HEK293 (cell line): ENCODE measurements at regions not wholly inside any gene's neighbourhood (a gene's known extent, or its start where the extent isn't known, plus 50 kb on each side); places are given as distances from the start of the nearest gene placed in this dataset.

Source experiments
- CTCF ChIA-PET: fragments of 350-600 bp; formaldehyde crosslinking; extraction: SDS; loops from one replicate; lab custom pipeline; 2021; ENCODE audit warnings: antibody characterized with exemption; lab: Yijun Ruan, JAX
- POLR2A ChIA-PET: fragments of 300-600 bp; formaldehyde crosslinking; extraction: SDS; loops from one replicate; lab custom pipeline; 2020; ENCODE audit warnings: antibody characterized with exemption, inconsistent platforms; lab: Yijun Ruan, JAX
- H3K27ac ChIP-seq: fragments of 200-500 bp; sonication (Bioruptor generic); 2 replicates; pipeline ENCODE4 v1.5.1; 2014; ENCODE audit warnings: low read depth, low read length, control low read depth, inconsistent platforms; ENCODE audit errors: extremely low read depth
- H3K36me3 ChIP-seq, 2 experiments: fragments of 200-500 bp in 1 of 2; sonication (Bioruptor generic) in 1 of 2; 1 replicate in 1 of 2; 2 replicates in 1 of 2; pipeline ENCODE4 v1.5.1; 2014 to 2017; ENCODE audit warnings: inconsistent platforms in 2 of 2, low read length in 2 of 2; ENCODE audit not compliant: control insufficient read depth in 2 of 2, insufficient read depth in 1 of 2
- H3K4me1 ChIP-seq: fragments of 200-500 bp; sonication (Bioruptor generic); 2 replicates; pipeline ENCODE4 v1.5.1; 2014; ENCODE audit warnings: mild to moderate bottlenecking, low read length, inconsistent platforms; ENCODE audit not compliant: control insufficient read depth, insufficient read depth
- H3K4me3 ChIP-seq: 2 replicates; pipeline ENCODE4 v1.5.1; 2011; ENCODE audit warnings: low read depth, mild to moderate bottlenecking, control low read depth, low read length, moderate library complexity
- H3K9me3 ChIP-seq: fragments of 200-500 bp; sonication (Bioruptor generic); 2 replicates; pipeline ENCODE4 v1.5.1; 2014; ENCODE audit warnings: low read depth, low read length, inconsistent platforms; ENCODE audit not compliant: control insufficient read depth, insufficient read depth
- OSR2 ChIP-seq: fragments of 450-650 bp; formaldehyde crosslinking; IDR thresholded peaks from 2 replicates; pipeline ENCODE4 v1.5.1; 2016; ENCODE audit warnings: missing biosample characterization, missing genetic modification characterization
- SETDB1 ChIP-seq: IDR thresholded peaks from one replicate; pipeline ENCODE4 v1.6.1; 2017; ENCODE audit warnings: mild to moderate bottlenecking, low read length, moderate library complexity, mixed read lengths; ENCODE audit not compliant: insufficient read length
- SP2 ChIP-seq: fragments of 450-650 bp; formaldehyde crosslinking; IDR thresholded peaks from 2 replicates; pipeline ENCODE4 v1.5.1; 2016; ENCODE audit warnings: missing biosample characterization, missing genetic modification characterization
- ZBTB1 ChIP-seq: fragments of 450-650 bp; formaldehyde crosslinking; IDR thresholded peaks from 2 replicates; pipeline ENCODE4 v1.5.1; 2016; ENCODE audit warnings: missing biosample characterization, missing genetic modification characterization
- ZFP3 ChIP-seq: fragments of 450-650 bp; formaldehyde crosslinking; IDR thresholded peaks from 2 replicates; pipeline ENCODE4 v1.5.1; 2016; ENCODE audit warnings: low read depth, missing biosample characterization, missing genetic modification characterization
- ZNF24 ChIP-seq: fragments of 450-650 bp; formaldehyde crosslinking; IDR thresholded peaks from 2 replicates; pipeline ENCODE4 v1.5.1; 2016; ENCODE audit warnings: missing biosample characterization, missing genetic modification characterization
- ZNF335 ChIP-seq: fragments of 450-650 bp; formaldehyde crosslinking; conservative IDR thresholded peaks from 2 replicates; pipeline ENCODE4 v1.5.1; 2016; ENCODE audit warnings: missing biosample characterization, missing genetic modification characterization
- ZNF366 ChIP-seq: fragments of 450-650 bp; formaldehyde crosslinking; conservative IDR thresholded peaks from 2 replicates; pipeline ENCODE4 v1.5.1; 2016; ENCODE audit warnings: missing biosample characterization, missing genetic modification characterization
- ZNF514 ChIP-seq: fragments of 450-650 bp; formaldehyde crosslinking; IDR thresholded peaks from 2 replicates; pipeline ENCODE4 v1.5.1; 2016; ENCODE audit warnings: missing biosample characterization, missing genetic modification characterization
- ZNF571 ChIP-seq: fragments of 450-650 bp; formaldehyde crosslinking; IDR thresholded peaks from 2 replicates; pipeline ENCODE4 v1.5.0; 2017; ENCODE audit warnings: missing biosample characterization, missing genetic modification characterization
- ZNF621 ChIP-seq: fragments of 450-650 bp; formaldehyde crosslinking; IDR thresholded peaks from 2 replicates; pipeline ENCODE4 v1.5.1; 2017; ENCODE audit warnings: missing biosample characterization, missing genetic modification characterization
- ZNF654 ChIP-seq: fragments of 450-650 bp; formaldehyde crosslinking; IDR thresholded peaks from 2 replicates; pipeline ENCODE4 v1.5.1; 2016; ENCODE audit warnings: low read depth, missing biosample characterization, missing genetic modification characterization
- ZNF768 ChIP-seq: fragments of 450-650 bp; formaldehyde crosslinking; IDR thresholded peaks from 2 replicates; pipeline ENCODE4 v1.5.1; 2018; ENCODE audit warnings: missing biosample characterization, mild to moderate bottlenecking, missing genetic modification characterization
- ZNF777 ChIP-seq: fragments of 450-650 bp; formaldehyde crosslinking; IDR thresholded peaks from 2 replicates; pipeline ENCODE4 v1.5.1; 2017; ENCODE audit warnings: missing biosample characterization, missing genetic modification characterization, borderline replicate concordance
- ZNF792 ChIP-seq: fragments of 450-650 bp; formaldehyde crosslinking; IDR thresholded peaks from 2 replicates; pipeline ENCODE4 v1.5.1; 2016; ENCODE audit warnings: missing biosample characterization, missing genetic modification characterization
- TF ChIP-seq, protein P1 (sequence below): fragments of 450-650 bp; formaldehyde crosslinking; IDR thresholded peaks from 2 replicates; pipeline ENCODE4 v1.5.1; 2017; ENCODE audit warnings: missing biosample characterization, missing genetic modification characterization
- TF ChIP-seq, protein P2 (sequence below): fragments of 450-650 bp; formaldehyde crosslinking; IDR thresholded peaks from 2 replicates; pipeline ENCODE4 v1.5.0; 2017; ENCODE audit warnings: missing biosample characterization, missing genetic modification characterization, borderline replicate concordance
- TF ChIP-seq, protein P3 (sequence below): fragments of 450-650 bp; IDR thresholded peaks from 2 replicates; pipeline ENCODE4 v1.5.1; 2018; ENCODE audit warnings: missing biosample characterization, missing genetic modification characterization
- TF ChIP-seq, protein P4 (sequence below): fragments of 450-650 bp; formaldehyde crosslinking; IDR thresholded peaks from 2 replicates; pipeline ENCODE4 v1.5.1; 2016; ENCODE audit warnings: missing biosample characterization, missing genetic modification characterization
- TF ChIP-seq, protein P5 (sequence below): fragments of 450-650 bp; formaldehyde crosslinking; optimal IDR thresholded peaks from 2 replicates; pipeline ENCODE3; 2016; ENCODE audit warnings: missing biosample characterization, mild to moderate bottlenecking, missing genetic modification characterization
- TF ChIP-seq, protein P6 (sequence below): fragments of 450-650 bp; formaldehyde crosslinking; IDR thresholded peaks from 2 replicates; pipeline ENCODE4 v1.5.1; 2016; ENCODE audit warnings: missing biosample characterization, missing genetic modification characterization
- TF ChIP-seq, protein P7 (sequence below): fragments of 450-650 bp; formaldehyde crosslinking; IDR thresholded peaks from 2 replicates; pipeline ENCODE4 v1.5.1; 2016; ENCODE audit warnings: missing biosample characterization, missing genetic modification characterization

DNA sequence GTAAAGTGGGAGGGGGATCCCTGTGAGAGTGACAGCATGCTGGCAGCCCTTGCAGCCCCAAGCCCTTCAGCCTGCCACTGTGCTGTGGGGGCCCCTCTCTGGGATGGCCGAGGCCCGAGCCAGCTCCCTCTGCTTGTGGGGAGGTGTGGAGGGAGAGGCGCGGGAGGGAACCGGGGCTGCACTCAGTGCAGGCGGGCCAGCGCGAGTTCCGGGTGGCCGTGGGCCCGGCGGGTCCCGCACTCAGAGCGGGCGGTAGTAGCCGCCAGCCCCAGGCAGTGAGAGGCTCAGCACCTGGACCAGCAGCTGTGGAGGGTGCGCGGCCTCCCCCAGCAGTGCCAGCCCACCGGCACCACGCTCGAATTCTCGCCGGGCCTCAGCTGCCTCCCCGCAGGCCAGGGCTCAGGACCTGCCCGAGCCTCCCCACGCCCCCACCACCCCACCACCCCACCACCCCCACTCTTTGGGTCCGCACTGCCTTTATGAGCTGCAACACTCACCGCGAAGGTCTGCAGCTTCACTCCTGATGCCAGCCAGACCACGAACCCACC is 208.1 kb downstream of the CDH19 start (continued):
- TF ChIP-seq, protein P1, sequence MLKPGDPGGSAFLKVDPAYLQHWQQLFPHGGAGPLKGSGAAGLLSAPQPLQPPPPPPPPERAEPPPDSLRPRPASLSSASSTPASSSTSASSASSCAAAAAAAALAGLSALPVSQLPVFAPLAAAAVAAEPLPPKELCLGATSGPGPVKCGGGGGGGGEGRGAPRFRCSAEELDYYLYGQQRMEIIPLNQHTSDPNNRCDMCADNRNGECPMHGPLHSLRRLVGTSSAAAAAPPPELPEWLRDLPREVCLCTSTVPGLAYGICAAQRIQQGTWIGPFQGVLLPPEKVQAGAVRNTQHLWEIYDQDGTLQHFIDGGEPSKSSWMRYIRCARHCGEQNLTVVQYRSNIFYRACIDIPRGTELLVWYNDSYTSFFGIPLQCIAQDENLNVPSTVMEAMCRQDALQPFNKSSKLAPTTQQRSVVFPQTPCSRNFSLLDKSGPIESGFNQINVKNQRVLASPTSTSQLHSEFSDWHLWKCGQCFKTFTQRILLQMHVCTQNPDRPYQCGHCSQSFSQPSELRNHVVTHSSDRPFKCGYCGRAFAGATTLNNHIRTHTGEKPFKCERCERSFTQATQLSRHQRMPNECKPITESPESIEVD (tag by site-specific recombination), result no peak
- TF ChIP-seq ZNF654 (tag by site-specific recombination) (no peak), ZBTB1 (tag by site-specific recombination) (no peak), ZNF777 (no peak), ZNF571 (tag by site-specific recombination) (no peak), ZNF366 (no peak), ZNF514 (no peak), SP2 (tag by site-specific recombination) (no peak), SETDB1 (no peak)
- TF ChIP-seq, protein P2, sequence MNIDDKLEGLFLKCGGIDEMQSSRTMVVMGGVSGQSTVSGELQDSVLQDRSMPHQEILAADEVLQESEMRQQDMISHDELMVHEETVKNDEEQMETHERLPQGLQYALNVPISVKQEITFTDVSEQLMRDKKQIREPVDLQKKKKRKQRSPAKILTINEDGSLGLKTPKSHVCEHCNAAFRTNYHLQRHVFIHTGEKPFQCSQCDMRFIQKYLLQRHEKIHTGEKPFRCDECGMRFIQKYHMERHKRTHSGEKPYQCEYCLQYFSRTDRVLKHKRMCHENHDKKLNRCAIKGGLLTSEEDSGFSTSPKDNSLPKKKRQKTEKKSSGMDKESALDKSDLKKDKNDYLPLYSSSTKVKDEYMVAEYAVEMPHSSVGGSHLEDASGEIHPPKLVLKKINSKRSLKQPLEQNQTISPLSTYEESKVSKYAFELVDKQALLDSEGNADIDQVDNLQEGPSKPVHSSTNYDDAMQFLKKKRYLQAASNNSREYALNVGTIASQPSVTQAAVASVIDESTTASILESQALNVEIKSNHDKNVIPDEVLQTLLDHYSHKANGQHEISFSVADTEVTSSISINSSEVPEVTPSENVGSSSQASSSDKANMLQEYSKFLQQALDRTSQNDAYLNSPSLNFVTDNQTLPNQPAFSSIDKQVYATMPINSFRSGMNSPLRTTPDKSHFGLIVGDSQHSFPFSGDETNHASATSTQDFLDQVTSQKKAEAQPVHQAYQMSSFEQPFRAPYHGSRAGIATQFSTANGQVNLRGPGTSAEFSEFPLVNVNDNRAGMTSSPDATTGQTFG, result no peak

DNA sequence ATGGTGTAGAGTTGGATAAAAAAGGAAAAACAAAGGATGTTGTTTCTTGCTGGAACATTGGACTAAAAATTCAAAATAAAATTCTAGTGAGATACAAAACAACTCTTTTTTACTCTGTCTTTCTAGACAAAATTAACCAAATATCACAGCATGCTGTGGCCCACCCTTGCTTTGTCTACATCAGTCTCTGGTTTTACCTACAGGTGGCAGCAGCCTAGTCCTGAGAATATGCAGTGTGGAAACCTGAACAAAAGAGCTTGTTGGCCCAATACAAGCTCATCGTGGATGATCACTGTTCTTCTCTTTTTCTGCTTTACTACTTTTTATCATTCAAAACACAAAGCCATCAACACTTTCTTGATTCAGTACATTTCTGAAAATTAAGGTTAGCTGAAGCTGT is 210.4 kb downstream of the CDH19 start:
- POLR2A ChIA-PET, result no interaction called here
- no peak for TF ChIP-seq ZNF792
- TF ChIP-seq OSR2 (tag by site-specific recombination), result no peak
- Histone ChIP-seq H3K36me3 (no peaks in the 10 kb centered on the region), H3K4me1 (no peaks in the 10 kb centered on the region), H3K27ac (no peak overlapping the region), H3K9me3 (no peaks in the 10 kb centered on the region), H3K4me3 (no peak overlapping the region)
- CTCF ChIA-PET, result no interaction called here

DNA sequence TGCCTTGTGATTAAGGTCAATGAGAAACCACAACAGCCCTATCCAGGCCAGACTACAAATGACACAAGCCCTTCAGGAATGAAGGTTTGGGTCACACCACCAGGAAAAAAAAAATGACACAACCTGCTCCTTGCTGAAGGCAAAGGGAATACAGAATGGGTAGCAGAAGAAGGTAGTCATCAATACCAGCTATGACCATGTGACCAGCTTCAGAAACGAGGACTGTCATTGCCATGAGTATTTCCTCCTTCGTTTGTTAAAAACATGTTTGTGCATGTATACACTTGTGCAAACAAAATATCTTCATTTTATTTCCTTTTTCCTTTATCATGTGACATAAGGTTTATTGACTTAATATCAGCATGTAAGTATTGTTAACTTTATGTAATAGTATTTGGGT is 226.6 kb downstream of the CDH19 start:
- CTCF ChIA-PET, result no interaction called here
- H3K9me3 ChIP-seq, result no peaks in the 10 kb centered on the region
- H3K4me3 ChIP-seq, result no peak overlapping the region
- no peak overlapping the region for H3K27ac ChIP-seq
- H3K4me1 ChIP-seq, result no peaks in the 10 kb centered on the region
- no peaks in the 10 kb centered on the region for H3K36me3 ChIP-seq
- POLR2A ChIA-PET, result no interaction called here
- TF ChIP-seq, protein P3, sequence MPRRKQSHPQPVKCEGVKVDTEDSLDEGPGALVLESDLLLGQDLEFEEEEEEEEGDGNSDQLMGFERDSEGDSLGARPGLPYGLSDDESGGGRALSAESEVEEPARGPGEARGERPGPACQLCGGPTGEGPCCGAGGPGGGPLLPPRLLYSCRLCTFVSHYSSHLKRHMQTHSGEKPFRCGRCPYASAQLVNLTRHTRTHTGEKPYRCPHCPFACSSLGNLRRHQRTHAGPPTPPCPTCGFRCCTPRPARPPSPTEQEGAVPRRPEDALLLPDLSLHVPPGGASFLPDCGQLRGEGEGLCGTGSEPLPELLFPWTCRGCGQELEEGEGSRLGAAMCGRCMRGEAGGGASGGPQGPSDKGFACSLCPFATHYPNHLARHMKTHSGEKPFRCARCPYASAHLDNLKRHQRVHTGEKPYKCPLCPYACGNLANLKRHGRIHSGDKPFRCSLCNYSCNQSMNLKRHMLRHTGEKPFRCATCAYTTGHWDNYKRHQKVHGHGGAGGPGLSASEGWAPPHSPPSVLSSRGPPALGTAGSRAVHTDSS, result no peak
- TF ChIP-seq, protein P4, sequence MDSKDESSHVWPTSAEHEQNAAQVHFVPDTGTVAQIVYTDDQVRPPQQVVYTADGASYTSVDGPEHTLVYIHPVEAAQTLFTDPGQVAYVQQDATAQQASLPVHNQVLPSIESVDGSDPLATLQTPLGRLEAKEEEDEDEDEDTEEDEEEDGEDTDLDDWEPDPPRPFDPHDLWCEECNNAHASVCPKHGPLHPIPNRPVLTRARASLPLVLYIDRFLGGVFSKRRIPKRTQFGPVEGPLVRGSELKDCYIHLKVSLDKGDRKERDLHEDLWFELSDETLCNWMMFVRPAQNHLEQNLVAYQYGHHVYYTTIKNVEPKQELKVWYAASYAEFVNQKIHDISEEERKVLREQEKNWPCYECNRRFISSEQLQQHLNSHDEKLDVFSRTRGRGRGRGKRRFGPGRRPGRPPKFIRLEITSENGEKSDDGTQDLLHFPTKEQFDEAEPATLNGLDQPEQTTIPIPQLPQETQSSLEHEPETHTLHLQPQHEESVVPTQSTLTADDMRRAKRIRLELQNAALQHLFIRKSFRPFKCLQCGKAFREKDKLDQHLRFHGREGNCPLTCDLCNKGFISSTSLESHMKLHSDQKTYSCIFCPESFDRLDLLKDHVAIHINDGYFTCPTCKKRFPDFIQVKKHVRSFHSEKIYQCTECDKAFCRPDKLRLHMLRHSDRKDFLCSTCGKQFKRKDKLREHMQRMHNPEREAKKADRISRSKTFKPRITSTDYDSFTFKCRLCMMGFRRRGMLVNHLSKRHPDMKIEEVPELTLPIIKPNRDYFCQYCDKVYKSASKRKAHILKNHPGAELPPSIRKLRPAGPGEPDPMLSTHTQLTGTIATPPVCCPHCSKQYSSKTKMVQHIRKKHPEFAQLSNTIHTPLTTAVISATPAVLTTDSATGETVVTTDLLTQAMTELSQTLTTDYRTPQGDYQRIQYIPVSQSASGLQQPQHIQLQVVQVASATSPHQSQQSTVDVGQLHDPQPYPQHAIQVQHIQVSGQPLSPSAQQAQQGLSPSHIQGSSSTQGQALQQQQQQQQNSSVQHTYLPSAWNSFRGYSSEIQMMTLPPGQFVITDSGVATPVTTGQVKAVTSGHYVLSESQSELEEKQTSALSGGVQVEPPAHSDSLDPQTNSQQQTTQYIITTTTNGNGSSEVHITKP (tag by site-specific recombination), result no peak
- TF ChIP-seq ZNF24 (tag by site-specific recombination) (no peak), ZNF768 (no peak), ZNF621 (tag by site-specific recombination) (no peak), ZNF571 (tag by site-specific recombination) (no peak), ZNF335 (tag by site-specific recombination) (no peak), ZFP3 (tag by site-specific recombination) (no peak)
- TF ChIP-seq, protein P5, sequence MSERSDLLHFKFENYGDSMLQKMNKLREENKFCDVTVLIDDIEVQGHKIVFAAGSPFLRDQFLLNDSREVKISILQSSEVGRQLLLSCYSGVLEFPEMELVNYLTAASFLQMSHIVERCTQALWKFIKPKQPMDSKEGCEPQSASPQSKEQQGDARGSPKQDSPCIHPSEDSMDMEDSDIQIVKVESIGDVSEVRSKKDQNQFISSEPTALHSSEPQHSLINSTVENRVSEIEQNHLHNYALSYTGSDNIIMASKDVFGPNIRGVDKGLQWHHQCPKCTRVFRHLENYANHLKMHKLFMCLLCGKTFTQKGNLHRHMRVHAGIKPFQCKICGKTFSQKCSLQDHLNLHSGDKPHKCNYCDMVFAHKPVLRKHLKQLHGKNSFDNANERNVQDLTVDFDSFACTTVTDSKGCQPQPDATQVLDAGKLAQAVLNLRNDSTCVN (tag by site-specific recombination), result no peak
- TF ChIP-seq, protein P6, sequence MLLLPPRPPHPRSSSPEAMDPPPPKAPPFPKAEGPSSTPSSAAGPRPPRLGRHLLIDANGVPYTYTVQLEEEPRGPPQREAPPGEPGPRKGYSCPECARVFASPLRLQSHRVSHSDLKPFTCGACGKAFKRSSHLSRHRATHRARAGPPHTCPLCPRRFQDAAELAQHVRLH (tag by site-specific recombination), result no peak
- TF ChIP-seq, protein P7, sequence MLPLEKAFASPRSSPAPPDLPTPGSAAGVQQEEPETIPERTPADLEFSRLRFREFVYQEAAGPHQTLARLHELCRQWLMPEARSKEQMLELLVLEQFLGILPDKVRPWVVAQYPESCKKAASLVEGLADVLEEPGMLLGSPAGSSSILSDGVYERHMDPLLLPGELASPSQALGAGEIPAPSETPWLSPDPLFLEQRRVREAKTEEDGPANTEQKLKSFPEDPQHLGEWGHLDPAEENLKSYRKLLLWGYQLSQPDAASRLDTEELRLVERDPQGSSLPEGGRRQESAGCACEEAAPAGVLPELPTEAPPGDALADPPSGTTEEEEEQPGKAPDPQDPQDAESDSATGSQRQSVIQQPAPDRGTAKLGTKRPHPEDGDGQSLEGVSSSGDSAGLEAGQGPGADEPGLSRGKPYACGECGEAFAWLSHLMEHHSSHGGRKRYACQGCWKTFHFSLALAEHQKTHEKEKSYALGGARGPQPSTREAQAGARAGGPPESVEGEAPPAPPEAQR (tag by site-specific recombination), result no peak
